ENCODE measurements at regions not wholly inside any gene's neighbourhood (a gene's known extent, or its start where the extent isn't known, plus 50 kb on each side); places are given as distances from the start of the nearest gene placed in this dataset.

DNA sequence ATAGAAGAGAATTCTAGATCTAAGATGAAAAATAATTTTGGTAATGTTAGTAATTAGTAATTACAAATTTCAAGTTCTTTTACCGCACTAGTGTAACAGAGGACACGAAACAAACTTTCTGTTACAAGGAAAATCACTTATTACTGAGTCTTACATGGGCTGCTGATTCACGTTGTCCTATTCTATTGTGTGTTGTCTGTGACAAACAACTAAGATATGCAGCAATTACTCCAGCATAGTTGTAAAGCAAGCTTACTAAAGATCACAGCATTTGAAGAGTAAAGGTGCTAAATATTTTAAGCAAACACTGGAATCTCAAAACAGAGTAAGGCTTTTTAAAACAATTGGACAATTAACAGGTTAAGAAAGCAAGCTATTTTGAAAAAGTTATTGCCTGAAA is 502.3 kb downstream of the KCNT2 start:
- ChIA-PET POLR2A (no interaction called here), CTCF (no interaction called here)
- Histone ChIP-seq H4K20me1 (replicated peaks; ENCODE audit: control insufficient read depth, extremely low read depth, insufficient read depth, low read length) (no peaks in the 10 kb centered on the region), H3K9me3 (replicated peaks; ENCODE audit: control insufficient read depth, insufficient read depth, low read length) (no peaks in the 10 kb centered on the region), H3K9ac (replicated peaks; ENCODE audit: extremely low read depth, insufficient read depth, low read length) (no peak overlapping the region), H3K79me2 (ENCODE audit: control insufficient read depth, insufficient read depth, low read length) (no peaks in the 10 kb centered on the region), H3K27me3 (ENCODE audit: control insufficient read depth in 2 of 2, insufficient read depth in 2 of 2, low read length in 2 of 2) (no peaks in the 10 kb centered on the region), H3K9me1 (replicated peaks; ENCODE audit: control insufficient read depth, extremely low read depth, insufficient read depth, low read length) (no peaks in the 10 kb centered on the region), H2AFZ (ENCODE audit: low read depth, low read length) (no peak overlapping the region), H3K4me2 (ENCODE audit: insufficient read depth, low read length) (no peak overlapping the region), H3K27ac (ENCODE audit: insufficient read depth, low read depth, low read length) (no peak overlapping the region), H3K4me3 (replicated peaks in 1 of 3; ENCODE audit: insufficient read depth in 1 of 3, low read depth in 1 of 3, low read length in 3 of 3) (no peak overlapping the region), H3K36me3 (ENCODE audit: control insufficient read depth in 2 of 2, extremely low read depth in 1 of 2, insufficient read depth in 2 of 2, low read length in 2 of 2) (no peaks in the 10 kb centered on the region), H3K4me1 (ENCODE audit: control insufficient read depth, extremely low read depth, insufficient read depth, low read length) (no peaks in the 10 kb centered on the region)
- intact Hi-C loops (cut with micrococcal nuclease) (no loop called here), dilution Hi-C loops (cut with MboI; ENCODE audit: extremely low pct_ligation_motif_present, low sequenced_read_pairs) (no loop called here)
- no peak for DNase-seq (ENCODE audit: low read depth, low spot score)
- no TSS peak for BruUV-seq (replicated peaks)
- TF ChIP-seq JUN (IDR thresholded peaks at IDR 0.05; ENCODE audit: borderline replicate concordance, insufficient read depth, insufficient read length, low read depth) (no peak), GATA2 (IDR thresholded peaks at IDR 0.05; ENCODE audit: insufficient read depth, insufficient read length, low read depth, low read length) (no peak), EZH2 (IDR thresholded peaks at IDR 0.05; ENCODE audit: borderline replicate concordance, low read depth, low read length, severe bottlenecking) (no peak), POLR2AphosphoS5 (IDR thresholded peaks at IDR 0.05; ENCODE audit: insufficient read depth, low read depth, low read length) (no peak), POLR2A (IDR thresholded peaks at IDR 0.05; ENCODE audit: low read depth, low read length) (no peak), FOS (IDR thresholded peaks at IDR 0.05; ENCODE audit: borderline replicate concordance, insufficient read depth, low read length) (no peak), MYC (IDR thresholded peaks at IDR 0.05; ENCODE audit: low read depth, low read length) (no peak)
- TF ChIP-seq, protein P1, sequence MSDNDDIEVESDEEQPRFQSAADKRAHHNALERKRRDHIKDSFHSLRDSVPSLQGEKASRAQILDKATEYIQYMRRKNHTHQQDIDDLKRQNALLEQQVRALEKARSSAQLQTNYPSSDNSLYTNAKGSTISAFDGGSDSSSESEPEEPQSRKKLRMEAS (IDR thresholded peaks at IDR 0.05; ENCODE audit: insufficient read depth, insufficient read length) = no peak
- TF ChIP-seq, protein P2, sequence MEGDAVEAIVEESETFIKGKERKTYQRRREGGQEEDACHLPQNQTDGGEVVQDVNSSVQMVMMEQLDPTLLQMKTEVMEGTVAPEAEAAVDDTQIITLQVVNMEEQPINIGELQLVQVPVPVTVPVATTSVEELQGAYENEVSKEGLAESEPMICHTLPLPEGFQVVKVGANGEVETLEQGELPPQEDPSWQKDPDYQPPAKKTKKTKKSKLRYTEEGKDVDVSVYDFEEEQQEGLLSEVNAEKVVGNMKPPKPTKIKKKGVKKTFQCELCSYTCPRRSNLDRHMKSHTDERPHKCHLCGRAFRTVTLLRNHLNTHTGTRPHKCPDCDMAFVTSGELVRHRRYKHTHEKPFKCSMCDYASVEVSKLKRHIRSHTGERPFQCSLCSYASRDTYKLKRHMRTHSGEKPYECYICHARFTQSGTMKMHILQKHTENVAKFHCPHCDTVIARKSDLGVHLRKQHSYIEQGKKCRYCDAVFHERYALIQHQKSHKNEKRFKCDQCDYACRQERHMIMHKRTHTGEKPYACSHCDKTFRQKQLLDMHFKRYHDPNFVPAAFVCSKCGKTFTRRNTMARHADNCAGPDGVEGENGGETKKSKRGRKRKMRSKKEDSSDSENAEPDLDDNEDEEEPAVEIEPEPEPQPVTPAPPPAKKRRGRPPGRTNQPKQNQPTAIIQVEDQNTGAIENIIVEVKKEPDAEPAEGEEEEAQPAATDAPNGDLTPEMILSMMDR (IDR thresholded peaks at IDR 0.05; ENCODE audit: extremely low read depth in 1 of 2, insufficient read depth in 1 of 2, low read depth in 1 of 2, low read length in 2 of 2) = no peak
- FAIRE-seq = no peak
